HCEC 1CT (cell line): ENCODE measurements at regions not wholly inside any gene's neighbourhood (a gene's known extent, or its start where the extent isn't known, plus 50 kb on each side); places are given as distances from the start of the nearest gene placed in this dataset.

Experiments used
- DNase-seq: peaks from one replicate; pipeline ENCODE4 v3.0.0-alpha.2; 2017

DNA sequence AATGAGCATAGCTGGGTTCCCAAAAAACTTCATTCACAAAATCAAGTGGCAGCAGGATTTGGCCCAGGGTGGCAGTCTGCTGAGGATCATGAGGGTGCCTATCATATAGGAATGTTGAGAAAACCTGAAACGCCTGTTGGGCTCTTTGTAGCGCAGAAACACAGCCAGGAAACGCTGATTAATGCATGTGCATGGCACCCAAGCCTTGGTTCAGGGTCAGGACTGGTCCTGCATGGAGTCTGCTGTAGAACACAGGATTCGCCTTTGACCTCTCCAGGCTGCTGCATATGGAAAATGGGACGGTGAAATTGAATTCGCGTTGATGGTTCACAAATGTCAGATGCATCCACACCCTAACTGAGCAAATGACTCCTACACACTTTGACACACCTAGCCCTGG is 227.9 kb upstream of the COPS8 start:
- no peak for DNase-seq

- no peak for DNase-seq
Measured at GRCh38 chr2:236858661-236859060, 227.0 kb upstream of the COPS8 start.

GRCh38 chr2:236859908-236860307 is 225.8 kb upstream of the COPS8 start:
- DNase-seq: no peak

GRCh38 chr2:236861196-236861875 is 224.4 kb upstream of the COPS8 start:
- no peak for DNase-seq

- DNase-seq: no peak
Measured at GRCh38 chr2:236861944-236862343, 223.7 kb upstream of the COPS8 start.

DNA sequence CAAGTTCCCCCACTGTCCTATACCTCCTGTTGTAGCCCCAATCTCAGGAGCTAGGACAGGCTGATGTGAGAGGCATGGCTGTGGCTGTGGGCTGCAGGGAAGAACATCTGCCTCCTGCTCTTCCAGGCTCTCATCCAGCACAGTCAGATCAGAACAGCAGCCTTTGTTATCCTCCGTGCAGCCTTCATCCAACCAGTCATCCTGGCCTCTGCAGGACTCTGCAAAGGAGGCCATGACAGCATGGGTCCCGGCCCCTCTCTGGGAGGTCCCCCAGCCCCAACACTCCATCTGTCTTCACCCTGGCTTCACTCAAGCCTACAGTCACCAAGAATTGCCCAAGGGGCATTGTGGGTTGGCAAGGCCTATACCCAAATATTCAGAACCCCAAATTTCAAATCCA is 223.2 kb upstream of the COPS8 start:
- DNase-seq: no peak

DNA sequence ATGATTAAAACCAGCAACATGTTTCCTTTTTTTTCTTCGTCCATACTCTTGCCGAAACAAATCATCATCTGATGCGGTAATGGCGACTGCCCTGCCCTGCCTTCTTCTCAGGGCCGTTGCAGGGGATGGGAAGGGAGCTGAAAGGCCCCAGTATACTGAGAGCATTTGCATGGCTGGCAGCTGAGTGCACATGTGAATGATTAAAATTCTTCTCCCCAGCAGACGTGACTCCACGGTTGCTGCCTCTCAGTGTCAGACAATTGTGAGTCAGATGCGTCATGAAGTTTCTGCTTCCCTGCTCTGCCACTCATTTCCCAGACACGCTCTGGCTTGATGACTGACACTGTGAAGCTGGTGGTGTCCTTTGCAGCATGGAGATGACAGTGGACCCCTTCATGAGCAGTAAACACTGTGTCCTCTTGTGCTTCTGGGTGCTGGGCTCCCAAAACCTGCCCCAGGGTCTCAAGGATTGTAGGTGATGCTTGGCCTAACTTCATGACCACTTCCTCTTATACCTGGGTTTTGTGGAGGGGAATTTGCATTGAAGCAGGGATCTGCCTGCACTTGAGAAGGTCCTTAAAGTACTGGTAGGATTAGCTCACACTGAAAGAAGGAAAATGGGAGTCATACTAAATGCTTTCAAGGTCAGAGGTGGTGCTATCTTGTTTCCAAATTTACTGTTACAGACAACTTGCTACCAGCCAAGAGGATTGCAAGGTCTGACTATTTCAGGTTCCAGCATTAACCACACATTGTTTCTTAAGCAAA is 222.5 kb upstream of the COPS8 start:
- no peak for DNase-seq

GRCh38 chr2:236863729-236864126 is 222.0 kb upstream of the COPS8 start:
- DNase-seq: no peak

DNA sequence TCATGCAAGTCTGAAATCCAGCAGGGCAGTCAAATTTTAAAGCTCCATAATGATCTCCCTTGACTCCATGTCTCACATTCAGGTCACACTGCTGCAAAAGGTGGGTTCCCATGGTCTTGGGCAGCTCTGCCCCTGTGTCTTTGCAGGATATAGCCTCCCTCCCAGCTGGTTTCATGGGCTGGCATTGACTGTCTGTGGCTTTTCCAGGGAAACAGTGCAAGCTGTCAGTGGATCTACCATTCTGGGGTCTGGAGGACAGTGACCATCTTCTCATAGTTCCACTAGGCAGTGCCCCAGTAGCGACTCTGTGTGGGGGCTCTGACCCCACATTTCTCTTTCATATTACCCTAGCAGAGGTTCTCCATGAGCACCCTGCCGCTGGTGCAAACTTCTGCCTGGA is 220.6 kb upstream of the COPS8 start:
- no peak for DNase-seq

- DNase-seq: no peak
Measured at GRCh38 chr2:236866542-236867340, 218.9 kb upstream of the COPS8 start.

- DNase-seq: no peak
Measured at GRCh38 chr2:236867441-236868260, 218.0 kb upstream of the COPS8 start.

DNA sequence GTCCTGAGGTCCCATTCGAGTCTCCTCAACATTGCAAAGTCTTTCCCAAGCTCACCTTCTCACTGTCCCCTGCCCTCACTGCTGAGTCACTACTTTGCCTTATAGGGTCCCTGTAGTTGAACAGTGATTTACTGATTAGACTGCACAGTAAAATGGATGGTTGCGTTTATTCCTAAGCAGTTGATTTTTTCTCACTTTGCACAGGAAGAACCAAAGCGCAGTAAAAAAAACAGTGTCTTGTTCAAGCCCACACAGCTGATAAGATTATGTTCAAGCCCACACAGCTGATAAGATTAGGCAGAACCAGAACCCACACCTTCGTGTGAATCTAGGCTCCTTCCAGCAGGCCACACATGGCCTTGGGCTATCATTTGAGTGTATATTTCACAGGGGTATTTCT is 215.3 kb upstream of the COPS8 start:
- no peak for DNase-seq

DNA sequence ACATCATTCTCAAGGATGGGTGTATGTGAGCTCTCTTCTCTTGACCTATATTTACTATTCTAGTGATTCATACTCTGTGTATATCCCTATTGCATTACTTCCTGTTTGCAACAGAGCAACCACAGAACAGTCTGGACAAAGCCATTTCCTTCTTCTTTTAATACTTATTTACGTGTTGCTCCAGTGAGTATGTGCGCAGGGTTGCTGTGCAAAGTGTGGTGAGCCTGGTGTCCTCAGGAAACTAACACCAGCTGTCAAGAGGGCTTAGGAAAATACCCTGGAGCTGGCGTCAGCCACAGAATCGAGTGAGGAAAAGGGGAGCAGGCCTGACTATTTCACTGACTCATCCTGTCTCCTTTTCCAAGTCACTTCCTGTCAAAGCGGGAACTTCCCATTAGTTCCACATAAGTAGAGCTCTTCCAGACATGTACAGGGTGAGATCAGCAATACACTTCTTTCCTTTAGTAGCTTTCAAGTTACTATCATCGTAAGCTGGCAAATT is 214.1 kb upstream of the COPS8 start:
- peak; percentile 100 for DNase-seq

GRCh38 chr2:236872015-236872414 is 213.7 kb upstream of the COPS8 start:
- no peak for DNase-seq

DNA sequence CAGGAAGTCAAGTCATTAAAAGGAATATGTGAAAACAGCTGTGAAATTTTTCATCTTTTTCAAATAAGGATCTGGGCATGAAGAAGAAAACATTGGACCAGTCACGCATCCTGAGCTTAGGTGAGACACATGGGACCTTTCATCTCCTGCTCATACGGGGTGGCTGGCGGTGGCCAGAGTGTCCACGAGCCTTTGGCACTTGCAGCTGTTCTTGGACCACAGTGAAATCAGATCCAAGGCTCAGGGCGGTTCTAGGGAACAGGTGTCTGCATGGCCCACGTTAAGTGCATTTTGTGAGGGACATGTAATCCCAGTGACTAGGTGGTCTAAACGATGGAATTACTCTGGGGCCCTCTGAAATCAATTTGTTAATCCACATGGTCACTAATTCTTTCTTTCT is 212.7 kb upstream of the COPS8 start:
- DNase-seq: no peak

GRCh38 chr2:236873636-236874035 is 212.1 kb upstream of the COPS8 start:
- no peak for DNase-seq

GRCh38 chr2:236874866-236875481 is 210.7 kb upstream of the COPS8 start:
- DNase-seq: no peak

DNA sequence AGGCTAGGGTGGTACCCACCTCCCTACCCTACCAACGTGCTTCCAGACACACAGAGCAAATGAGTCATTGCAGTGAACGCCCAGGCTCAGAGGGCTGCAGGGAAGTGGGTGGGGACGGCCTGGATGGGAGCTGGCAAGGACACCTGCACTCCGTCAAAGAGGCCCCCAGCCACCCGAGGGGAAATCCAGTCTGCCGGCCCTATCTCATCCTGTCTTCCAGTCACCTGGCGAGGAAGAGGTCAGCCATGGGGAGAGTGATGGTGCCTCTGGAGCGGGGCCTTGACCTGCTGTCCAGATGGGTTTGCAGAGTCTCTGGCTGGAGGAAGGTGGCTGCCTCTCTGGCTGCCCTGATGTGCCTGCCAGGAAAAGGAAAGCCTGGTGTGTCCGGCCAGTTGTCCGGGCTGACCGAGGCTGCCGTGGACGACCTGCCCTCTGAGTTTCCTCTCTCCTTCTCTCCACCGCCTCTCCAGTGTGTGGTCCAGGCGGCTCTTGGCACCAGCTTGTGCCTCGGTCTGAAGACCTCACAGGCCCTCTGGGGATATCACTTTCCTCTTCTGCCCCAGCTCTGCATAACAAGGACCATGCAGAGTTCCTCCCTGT is 209.7 kb upstream of the COPS8 start:
- no peak for DNase-seq

DNA sequence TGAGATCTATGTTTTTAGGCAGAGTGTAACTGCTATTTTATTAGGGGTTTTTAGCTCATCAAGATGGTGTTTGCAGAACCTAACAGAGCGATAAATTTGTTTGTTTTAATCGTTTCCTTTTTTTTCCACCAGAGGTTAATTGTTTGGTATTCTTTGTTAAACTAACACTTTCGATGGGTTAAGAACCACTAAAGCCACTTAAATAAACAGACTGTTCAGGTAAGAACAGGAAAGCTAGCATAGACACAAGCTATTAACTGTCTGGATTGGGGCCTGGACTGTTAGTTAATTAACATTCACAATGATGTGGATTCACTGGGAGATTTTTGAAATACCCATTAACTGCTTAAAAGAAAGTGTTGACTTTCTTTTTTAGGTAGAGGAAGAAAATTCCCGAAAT is 209.0 kb upstream of the COPS8 start:
- no peak for DNase-seq

DNA sequence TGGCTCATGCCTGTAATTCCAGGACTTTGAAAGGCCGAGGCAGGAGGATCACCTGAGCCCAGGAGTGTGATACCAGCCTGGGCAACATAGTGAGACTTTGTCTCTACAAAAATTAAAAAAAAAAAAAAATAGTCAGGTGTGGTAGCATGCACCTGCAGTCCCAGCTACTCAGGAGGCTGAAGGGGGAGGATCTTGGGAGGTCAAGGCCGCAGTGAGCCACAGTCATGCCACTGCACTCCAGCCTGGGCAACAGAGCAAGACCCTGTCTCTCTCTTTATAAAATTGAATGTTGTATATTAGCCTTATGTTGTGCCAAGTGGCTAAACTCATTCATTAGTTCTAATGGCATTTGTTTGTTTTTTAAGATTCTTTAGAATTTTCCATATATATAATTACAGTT is 207.7 kb upstream of the COPS8 start:
- no peak for DNase-seq

- no peak for DNase-seq
Measured at GRCh38 chr2:236879416-236879963, 206.2 kb upstream of the COPS8 start.

DNA sequence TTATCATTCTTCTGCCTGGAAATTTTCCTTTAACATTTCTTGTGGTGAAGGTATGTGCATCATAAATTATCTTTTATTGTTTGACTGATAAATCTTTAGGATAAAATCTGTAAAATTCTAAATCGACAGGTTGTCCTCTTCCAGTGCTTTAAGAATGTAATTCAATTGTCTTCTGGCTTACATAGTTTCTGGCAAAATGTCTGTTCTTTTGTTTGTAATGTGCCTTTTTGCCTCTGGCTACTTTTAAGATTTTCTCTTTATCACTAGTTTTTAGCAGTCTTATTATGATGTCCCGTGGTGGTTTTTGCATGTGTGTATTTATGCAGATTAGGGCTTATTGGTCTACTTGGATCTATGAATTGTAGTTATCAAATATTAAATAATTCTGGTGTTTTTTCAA is 203.6 kb upstream of the COPS8 start:
- no peak for DNase-seq
